ENCODE measurements at regions not wholly inside any gene's neighbourhood (a gene's known extent, or its start where the extent isn't known, plus 50 kb on each side); places are given as distances from the start of the nearest gene placed in this dataset.

- DNase-seq (ENCODE audit: low read depth), result no peak
Observed at GRCh38 chr5:54769746-54770145, 215.6 kb downstream of the ESM1 start.

- DNase-seq (ENCODE audit: low read depth), result no peak
Observed at GRCh38 chr5:54769072-54769471, 216.3 kb downstream of the ESM1 start.

DNA sequence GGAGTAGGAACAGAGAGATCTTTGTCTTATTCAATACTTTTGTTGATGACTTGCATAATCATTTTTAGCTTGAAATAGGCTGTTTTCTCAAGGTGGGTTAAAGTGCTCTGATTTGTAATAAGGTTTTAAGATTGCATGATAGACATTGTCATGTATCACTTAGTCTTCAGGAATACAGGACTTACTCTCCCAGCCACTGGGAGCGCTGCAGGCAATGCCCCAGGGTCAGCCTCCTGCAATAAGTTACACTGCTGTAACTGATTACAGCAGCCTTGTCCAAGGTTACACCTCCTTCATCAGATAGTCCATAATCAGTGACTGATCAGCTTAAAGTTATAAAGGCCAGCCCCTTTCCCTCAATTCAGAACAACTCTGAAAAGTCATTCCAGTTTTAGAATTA, 218.6 kb downstream of the ESM1 start:
- DNase-seq (ENCODE audit: low read depth), result no peak

DNA sequence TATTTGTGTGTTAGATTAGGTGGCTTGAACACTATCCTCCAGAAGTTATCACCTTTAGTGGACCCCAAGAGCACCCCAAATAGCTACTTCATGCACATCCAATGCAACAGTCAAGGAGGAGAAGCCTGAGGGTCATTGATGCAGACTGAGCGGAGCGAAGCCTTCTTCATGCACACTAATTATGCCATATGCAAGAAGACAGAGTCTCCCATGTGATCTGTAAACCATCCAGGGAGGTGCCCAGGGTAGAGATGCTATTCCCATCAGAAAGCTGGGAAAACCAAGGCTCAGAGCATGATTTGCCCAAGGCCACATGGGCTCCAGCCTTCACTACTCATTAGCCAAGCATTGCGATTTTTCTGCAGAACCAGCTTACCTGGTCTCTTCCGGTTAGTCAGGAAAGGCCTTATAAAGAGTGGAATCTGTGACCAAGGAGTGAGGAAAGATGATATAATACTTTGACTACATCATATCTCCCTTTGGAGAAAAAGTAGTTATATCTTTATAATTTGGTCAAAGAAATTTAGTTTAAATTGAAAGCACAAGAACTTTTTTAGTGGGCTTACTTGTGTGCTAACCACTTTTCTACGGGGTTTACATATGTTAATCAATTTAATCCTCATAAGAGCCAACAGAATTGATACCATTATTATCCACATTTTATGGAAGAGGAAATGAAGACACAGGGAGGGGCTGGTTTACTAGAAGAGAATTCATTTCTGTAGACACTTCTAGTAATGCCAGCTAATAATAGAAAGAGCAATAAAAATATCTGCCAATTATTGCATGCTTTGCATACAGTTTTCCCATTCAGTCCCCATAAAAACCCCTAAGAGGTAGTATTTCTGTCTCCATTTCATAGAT, 220.0 kb downstream of the ESM1 start:
- no peak for DNase-seq (ENCODE audit: low read depth)

GRCh38 chr5:54764102-54765090, 221.0 kb downstream of the ESM1 start:
- no peak for DNase-seq (ENCODE audit: low read depth)

- no peak for DNase-seq (ENCODE audit: low read depth)
Observed at GRCh38 chr5:54761213-54761701, 224.1 kb downstream of the ESM1 start.

DNA sequence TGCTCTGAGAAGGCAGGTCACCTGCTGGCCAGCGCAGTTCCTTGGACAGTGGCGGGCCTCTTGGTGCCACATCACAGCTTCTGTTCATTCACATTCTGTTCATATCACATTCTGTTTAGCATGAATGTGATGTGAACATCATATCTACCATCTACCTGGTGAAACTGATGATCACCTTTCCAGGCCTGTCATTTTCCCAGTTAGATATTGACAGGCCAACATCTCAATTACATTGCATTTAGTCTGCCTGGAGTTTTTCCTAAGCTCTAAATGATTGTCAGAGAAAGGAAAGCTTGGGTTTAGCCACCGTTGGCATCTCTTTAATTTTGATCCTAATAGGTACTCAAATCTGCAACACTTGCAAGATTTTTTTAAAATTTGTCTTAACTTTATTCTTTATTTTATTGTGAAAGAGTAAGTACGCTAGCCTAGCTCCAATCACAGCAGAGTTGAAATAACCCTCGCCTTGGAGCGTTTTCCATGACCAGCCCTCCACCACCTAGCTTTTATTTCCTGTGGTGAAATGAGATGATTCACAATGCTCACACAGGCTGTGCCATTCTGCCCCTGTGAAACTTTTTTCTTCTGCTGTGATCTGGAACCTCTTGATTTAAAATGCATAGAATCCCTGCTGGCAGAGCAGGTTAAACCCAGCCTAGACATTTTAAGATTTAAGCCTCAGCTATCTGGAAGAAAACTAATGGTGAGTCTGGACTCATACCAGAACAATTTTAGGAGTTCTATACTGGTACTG, 225.0 kb downstream of the ESM1 start:
- no peak for DNase-seq (ENCODE audit: low read depth)

DNA sequence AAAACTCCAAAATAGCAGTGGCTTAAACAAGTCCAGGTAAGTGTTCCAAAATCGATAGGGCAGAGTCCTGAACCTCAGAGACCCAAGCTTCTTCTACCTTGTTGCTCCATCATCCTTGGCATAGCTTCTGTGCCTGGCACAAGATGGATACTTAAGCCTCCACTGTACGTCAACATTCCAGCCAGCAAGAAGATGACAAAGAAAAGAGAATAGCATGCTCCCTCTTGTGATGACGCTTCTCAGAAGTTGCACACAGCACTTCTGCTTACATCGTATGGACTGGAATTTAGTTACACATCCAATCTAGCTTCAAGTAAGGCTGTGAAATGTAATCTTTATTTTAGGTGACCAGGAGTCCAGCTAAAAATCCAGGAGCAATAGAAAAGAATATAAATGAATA, 227.4 kb downstream of the ESM1 start:
- no peak for DNase-seq (ENCODE audit: low read depth)

DNA sequence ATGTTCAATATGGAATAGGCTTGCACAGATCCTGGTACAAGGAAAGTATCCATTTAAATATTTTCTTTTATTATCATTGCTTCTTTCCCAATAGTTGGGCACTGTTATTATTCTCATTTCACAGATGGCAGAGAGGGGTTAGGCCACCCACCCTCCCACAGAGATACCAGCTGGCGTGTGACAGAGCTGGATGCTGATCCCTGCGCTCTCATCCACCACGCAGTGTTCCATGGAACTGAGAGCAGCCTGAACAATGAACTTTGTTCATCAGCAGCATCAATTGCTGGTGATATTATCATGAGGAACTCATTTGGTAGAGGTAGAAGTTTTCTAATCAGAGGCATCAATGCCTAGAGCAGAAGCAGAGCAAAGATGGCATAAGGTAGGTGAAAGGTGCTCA, 227.9 kb downstream of the ESM1 start:
- no peak for DNase-seq (ENCODE audit: low read depth)

DNA sequence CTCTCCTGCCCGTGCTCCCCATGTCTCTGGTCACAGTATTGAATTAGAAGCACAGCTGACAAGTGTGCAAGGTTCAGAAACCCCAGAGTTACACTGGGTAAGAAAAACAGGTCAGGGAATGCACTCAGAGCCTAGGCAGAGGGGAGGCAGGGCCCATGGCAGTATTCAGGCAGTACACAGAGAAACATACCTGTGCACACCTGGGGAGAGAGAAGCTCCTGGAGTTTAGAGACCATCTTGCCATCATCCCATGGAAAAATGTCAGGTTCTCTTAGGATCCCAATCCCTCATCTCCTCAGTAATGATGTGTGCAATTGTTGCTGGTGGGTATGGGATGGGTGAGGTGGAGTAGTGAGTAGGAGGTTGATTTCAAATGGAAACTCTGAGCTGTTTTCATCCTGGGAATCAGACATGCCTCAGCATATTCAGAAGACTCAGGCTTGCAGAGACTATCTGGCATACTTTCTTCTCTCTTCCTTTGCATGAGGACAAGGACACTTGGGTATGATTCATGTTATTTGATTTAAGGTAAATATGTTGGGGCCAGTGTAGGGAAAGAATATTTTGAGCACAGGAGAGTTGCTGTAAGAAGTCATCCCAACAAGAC, 228.5 kb downstream of the ESM1 start:
- DNase-seq (ENCODE audit: low read depth), result no peak

DNA sequence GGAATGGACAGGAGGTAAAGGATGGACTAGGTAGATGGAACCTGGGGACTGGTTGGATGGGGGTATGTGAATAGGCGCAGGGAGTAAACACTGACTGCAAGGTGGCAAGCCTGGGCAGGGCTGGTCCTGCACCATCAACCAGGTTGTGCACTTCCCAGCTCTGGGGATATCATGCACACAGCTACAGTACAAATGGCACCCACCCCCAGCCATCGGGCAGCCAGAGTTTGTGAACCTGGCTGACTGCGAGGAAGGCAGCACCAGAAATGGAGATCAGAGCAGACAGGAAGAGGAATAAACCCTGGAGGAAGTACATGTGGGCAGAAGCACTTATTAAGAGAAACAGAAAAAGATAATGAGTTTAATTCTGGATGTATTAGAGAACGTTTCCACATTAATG, 229.1 kb downstream of the ESM1 start:
- DNase-seq (ENCODE audit: low read depth), result no peak

DNA sequence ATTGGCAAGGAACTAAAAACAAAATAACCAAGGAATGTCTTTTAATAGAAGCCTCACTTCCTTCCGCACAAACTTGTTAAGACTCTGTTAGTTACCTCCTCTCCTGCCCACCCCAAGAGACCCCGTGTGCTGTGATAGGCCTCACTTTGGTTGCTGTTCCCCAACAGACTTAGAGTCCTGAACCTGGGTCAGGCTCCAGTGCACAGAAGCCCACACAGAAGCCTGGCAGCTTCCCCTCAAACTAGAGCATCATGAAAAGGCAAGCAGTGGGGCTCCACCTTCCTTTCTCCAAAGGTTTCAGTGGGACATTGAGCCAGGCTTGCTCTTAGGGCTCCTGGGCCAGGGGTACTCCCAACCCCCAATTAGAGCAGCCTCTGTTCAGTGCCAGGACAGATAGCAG, 230.5 kb downstream of the ESM1 start:
- DNase-seq (ENCODE audit: low read depth), result no peak

- DNase-seq (ENCODE audit: low read depth), result no peak
Observed at GRCh38 chr5:54754420-54754819, 231.0 kb downstream of the ESM1 start.

DNA sequence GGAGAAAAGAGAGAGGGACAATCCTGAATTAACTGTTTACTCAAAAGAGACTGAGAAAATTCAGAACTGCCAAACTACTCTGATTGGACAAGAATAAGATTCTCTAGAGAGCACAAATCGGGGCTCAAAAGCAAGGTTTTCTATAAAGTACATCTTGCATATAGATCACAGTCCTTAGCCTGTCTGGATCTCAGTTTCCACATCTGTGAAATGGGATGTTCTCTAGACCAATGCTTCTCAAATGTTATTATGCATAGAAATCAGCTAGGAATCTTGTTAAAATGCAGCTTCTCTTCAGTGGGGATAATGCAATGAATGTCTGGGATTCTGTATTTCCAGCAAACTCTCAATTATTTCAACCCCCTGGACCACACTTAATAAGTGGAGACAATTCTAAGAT, 231.6 kb downstream of the ESM1 start:
- DNase-seq (ENCODE audit: low read depth), result no peak

DNA sequence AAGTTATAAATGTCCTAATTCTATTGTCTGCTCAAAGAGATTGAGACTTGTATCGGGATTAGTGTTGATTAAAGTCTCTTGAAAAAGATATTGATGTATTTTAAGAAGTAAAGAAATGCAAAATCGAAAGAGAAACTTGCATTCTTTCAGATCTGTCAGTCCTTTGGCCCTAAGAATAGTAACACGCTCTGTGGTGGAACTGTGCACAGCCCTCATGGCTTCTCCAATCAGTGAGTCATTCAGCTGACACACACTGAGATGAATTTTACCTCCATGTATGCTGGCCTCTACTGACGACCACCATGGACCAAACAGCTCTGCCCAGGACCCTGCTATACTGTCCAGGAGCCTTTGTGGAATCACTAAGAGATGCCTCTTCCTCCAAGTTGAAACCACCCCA, 232.4 kb downstream of the ESM1 start:
- no peak for DNase-seq (ENCODE audit: low read depth)

DNA sequence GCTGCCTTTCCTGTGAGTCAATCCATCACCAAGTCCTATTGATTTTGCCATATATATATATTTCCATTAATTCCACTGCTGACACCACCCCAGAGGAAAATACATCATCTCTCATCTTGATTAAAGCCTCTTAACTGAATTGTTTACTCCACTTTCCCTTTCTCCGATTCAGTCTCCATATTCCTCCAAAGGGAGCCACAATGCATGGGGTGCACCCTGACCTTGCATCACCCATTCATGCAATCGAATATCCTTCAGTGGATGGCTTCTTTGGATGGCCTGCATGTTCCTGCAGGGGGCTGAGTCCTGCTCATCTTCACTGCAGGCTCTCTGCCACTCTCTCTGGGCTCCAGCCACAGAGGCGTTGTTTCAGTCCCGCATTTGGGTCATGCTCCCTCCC, 231.0 kb downstream of the SNX18 start:
- DNase-seq (ENCODE audit: low read depth), result no peak

DNA sequence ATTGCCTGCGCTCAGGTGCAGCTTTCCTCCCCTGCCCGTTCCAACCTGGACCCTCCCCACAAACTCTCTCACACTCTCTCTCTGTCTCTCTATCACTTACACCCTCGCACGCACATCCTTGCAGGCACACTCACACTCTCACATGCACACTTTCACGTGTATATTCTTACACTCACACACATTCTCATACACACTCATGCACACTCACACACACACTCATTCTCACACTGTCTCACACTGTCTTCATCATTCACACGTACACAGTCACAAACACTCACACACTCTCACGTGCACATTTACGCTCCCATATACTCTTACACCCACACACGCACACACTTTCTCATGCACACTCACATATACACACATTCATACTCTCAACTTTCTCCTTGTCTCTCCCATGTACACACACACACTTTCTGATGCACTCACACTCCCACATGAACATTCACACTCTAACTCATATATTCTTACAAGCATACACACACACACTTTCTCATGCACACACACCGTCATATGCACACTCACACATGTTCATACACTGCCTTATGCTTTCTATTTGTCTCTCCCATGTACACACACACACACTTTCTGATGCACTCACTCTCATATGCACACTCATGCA, 229.3 kb downstream of the SNX18 start:
- no peak for DNase-seq (ENCODE audit: low read depth)

DNA sequence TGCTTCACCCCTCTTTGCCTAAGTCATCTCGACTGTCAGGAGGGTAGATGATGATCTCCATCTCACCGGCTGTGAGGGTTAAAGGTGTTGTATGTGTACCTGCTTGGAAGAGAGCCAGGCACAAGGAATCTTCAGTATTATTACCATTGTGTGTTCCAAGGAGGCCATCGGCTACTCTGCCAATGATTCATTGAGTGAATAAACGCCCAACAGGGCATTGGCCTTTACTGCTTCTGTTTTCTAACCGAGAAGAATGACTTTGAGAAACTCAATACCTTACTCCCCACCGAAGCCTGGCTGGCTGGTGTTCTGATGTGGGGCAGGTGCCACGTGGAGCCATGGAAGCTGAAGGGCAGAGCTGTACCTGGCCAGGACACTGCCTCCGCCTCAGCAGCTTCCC, 228.8 kb downstream of the SNX18 start:
- DNase-seq (ENCODE audit: low read depth), result no peak

- DNase-seq (ENCODE audit: low read depth), result no peak
Observed at GRCh38 chr5:54745599-54745998, 228.0 kb downstream of the SNX18 start.

DNA sequence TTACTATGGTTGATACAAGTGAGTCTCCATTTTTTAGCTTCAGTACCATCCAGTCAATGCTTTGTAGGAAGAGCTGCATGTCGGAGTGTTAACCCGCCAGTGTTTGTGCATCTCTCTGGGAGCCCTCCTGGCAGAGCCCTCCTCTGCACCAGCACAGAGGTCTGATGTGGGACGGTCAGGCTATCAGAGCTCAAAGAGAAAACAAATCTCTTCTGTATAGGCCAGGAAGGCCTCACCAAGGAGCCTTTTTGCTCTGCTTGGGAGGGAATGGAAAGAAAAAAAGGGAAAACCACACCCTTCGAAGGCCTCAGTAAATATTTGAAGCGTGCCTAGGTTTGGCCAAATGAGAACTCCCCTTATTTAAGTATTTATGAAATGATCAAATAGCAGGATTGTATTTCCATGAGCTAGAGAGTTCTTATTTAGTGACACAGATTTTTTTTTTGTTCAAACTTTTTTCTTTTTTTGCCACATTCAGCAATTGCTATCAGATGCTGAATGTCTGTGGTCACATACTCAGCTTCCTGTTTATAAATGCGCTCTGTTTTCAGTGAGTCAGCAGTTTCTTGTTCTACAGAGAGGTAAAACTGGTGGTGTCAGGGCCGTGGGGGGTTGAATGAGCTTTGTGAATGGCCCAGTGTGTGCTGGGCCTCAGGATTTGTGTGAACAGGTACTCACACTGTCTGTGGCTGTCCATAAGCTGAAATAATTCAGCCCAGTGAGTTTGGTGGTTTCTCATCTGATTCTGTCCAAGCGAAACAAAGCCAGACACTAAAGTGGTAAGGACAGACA, 226.6 kb downstream of the SNX18 start:
- no peak for DNase-seq (ENCODE audit: low read depth)
